GM10266 (cell line): ENCODE measurements at regions not wholly inside any gene's neighbourhood (a gene's known extent, or its start where the extent isn't known, plus 50 kb on each side); places are given as distances from the start of the nearest gene placed in this dataset.

Source experiments
- DNase-seq: peaks from one replicate; pipeline ENCODE4 v3.0.0; 2012; ENCODE audit errors: extremely low spot score
- CTCF ChIP-seq: IDR thresholded peaks from 2 replicates; pipeline ENCODE4 v1.5.1; 2012; ENCODE audit warnings: mild to moderate bottlenecking, low read depth; ENCODE audit not compliant: control insufficient read depth, insufficient read depth; ENCODE audit errors: missing control alignments

DNA sequence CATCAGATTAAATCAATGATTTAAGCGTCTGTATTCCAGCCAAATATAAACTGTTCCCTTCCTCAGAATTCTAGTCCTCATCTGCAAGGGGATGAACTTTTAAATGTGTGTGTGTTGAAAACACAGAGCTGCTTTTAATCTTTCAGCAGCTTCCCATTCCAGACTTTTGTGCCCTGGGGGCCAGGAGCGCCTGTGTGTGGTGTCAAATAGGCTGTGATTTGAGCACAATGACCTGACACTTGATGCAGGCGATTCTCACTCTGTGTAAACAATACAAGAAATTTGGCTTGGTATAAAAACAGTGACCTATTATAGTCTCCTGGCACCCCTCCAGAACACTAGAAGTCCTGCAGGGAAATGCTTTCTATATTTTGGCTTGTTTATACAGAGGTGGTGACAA, 274.6 kb upstream of the ROPN1 start:
- DNase-seq = no peak
- no peak for TF ChIP-seq CTCF

- DNase-seq = no peak
- TF ChIP-seq CTCF = no peak
Observed at GRCh38 chr3:124267406-124267805, 275.5 kb upstream of the ROPN1 start.

DNA sequence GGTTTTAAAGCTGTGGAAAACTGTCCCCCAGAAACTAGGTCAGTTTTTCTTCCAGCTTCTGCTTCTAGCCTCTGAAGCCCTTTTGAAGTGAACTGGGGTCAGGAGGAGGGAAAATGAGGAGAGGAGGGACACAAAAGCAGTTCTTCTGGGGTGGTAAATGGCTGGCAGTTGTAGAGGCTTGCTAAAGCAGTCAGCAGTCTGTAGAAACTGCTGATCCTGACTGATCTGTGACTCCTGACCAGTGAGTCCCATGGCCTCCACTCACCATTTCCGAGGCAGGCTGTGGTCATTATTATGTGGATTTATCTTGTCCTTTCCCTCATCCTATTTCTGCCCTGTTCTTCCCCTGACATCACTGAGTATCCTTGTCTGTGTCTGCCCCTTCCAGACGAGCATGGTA, 276.4 kb upstream of the ROPN1 start:
- no peak for TF ChIP-seq CTCF

DNA sequence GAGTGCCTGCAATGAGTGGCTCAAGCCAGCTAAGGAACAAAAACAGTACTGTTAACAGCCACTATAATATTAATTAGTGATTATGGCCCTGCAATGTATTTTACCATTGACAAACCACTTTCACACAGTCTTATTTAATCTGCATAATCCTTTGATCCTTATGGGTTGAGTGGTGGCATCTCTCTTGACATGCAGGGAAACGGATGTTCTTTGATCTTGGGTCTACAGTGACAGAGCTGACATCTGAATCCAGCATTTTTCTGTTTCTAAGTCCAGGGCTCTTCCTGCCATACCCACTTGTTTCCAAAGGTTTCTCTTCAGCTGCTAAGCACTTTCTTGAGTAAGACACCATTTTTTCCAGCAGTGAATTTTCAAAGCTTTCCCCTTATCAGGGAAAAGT, 277.7 kb upstream of the ROPN1 start:
- DNase-seq = no peak
- TF ChIP-seq CTCF = no peak

More for the DNA sequence above, 276.4 kb upstream of the ROPN1 start:
- DNase-seq = no peak

DNA sequence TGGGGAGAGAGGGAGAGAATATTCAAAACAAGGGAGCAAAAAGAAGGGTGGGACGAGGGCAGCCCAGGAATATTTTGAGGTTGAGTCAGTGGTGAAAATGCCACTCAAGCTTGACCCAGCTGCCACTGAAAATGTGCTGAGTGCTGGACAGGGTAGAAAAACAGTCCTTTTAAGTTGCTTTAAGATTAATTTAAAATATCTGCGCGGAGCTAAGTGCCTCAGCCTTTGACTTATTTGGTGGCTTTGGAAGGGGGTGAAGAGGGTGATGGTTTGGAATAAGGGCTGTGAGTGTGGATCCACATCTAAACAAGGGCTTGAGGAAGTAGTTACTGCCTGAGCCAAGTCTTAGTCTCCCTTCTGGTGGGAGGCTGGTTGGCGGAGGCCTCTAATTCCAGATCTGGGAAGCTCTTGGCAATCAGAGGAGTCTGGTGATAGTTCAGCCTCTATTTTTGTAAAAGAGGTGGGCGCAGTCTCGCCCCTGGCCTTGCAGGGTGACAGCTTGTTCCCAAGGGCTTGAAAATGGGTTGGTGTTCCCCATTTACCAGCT, 280.8 kb upstream of the ROPN1 start:
- no peak for TF ChIP-seq CTCF
- DNase-seq = no peak

GRCh38 chr3:124273651-124274050, 281.7 kb upstream of the ROPN1 start:
- TF ChIP-seq CTCF = no peak
- no peak for DNase-seq

DNA sequence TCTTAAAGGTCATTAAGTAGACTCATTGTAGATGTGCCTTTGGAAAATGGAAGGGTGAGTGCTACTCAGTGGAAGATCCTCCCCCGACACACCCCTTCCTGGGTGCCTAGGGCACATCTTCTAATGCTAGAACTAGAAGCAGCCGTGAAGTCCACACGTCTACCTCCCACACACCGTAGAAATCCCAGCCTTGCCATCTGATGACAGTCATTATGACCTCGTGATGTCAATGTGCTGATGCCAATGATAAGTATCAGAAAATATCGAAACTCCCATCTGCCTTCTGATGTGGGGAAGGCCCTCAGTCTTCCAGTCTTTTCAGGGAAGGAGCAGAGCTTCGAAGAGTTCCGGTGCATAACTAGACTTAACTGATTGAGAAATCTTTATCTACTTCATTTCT, 282.1 kb upstream of the ROPN1 start:
- TF ChIP-seq CTCF = no peak
- no peak for DNase-seq
